Sigmoid colon (tissue), 6 donors: ENCODE measurements at regions not wholly inside any gene's neighbourhood (a gene's known extent, or its start where the extent isn't known, plus 50 kb on each side); places are given as distances from the start of the nearest gene placed in this dataset.

Experiments
- DNase-seq: peaks from one replicate; pipeline ENCODE4 v3.0.0-alpha.2; 2019
- H3K27ac ChIP-seq, 4 donors: fragments of 200-600 bp; sonication (generic); one replicate each; pipeline ENCODE4 v1.5.1; 2016 to 2019; ENCODE audit warnings: mild to moderate bottlenecking in 1 of 4
- H3K27me3 ChIP-seq, 3 donors: fragments of 200-600 bp; sonication (generic); one replicate each; pipeline ENCODE4 v1.5.1; 2019; ENCODE audit warnings: mild to moderate bottlenecking in 1 of 3
- H3K36me3 ChIP-seq, 4 donors: fragments of 200-600 bp; sonication (generic); one replicate each; pipeline ENCODE4 v1.5.1; 2016 to 2019
- H3K4me1 ChIP-seq, 4 donors: fragments of 200-600 bp; sonication (generic); one replicate each; pipeline ENCODE4 v1.5.1; 2017 to 2019
- H3K4me3 ChIP-seq, 4 donors: fragments of 200-600 bp; sonication (generic); one replicate each; pipeline ENCODE4 v1.5.1; 2017 to 2019; ENCODE audit warnings: mild to moderate bottlenecking in 2 of 4, moderate library complexity in 1 of 4
- H3K9me3 ChIP-seq, 4 donors: fragments of 200-600 bp in 3 of 4; sonication (generic) in 3 of 4; one replicate each; pipeline versions ENCODE4 v1.5.1 to v1.6.1; 2013 to 2019
- CTCF ChIP-seq, 4 experiments: fragments of 450-650 bp in 3 of 4; fragments of 200-600 bp in 1 of 4; IDR thresholded peaks; one replicate each; pipeline ENCODE4 v1.5.1; 2016 to 2019; ENCODE audit warnings: antibody characterized with exemption in 4 of 4, mild to moderate bottlenecking in 3 of 4, moderate library complexity in 2 of 4
- EP300 ChIP-seq, 4 donors: sonication (generic); formaldehyde crosslinking; IDR thresholded peaks; one replicate each; pipeline ENCODE4 v1.6.1; 2017; ENCODE audit warnings: antibody characterized with exemption in 4 of 4
- POLR2A ChIP-seq, 2 donors: fragments of 450-650 bp; IDR thresholded peaks; one replicate each; pipeline ENCODE4 v1.6.1; 2016; ENCODE audit warnings: antibody characterized with exemption in 2 of 2, mild to moderate bottlenecking in 2 of 2, moderate library complexity in 2 of 2
- POLR2AphosphoS5 ChIP-seq, 4 donors: sonication (generic); formaldehyde crosslinking; IDR thresholded peaks; one replicate each; pipeline ENCODE4 v1.6.1; 2017; ENCODE audit warnings: antibody characterized with exemption in 4 of 4
- WGBS, 2 donors: extraction: QIAGEN DNeasy Blood & Tissue Kit; methylation state at CpG; one replicate each; pipeline ENCODE4 v1.1.7; 2013; 5-methylcytosine and 5-hydroxymethylcytosine counted together
- intact Hi-C: fragments of 100-400 bp; cut with DNase I; formaldehyde crosslinking; loops from one replicate; pipeline ENCODE4 v1.15.1; 2023
- donor health status: healthy with polysubstance abuse.
- donor health status: healthy.

DNA sequence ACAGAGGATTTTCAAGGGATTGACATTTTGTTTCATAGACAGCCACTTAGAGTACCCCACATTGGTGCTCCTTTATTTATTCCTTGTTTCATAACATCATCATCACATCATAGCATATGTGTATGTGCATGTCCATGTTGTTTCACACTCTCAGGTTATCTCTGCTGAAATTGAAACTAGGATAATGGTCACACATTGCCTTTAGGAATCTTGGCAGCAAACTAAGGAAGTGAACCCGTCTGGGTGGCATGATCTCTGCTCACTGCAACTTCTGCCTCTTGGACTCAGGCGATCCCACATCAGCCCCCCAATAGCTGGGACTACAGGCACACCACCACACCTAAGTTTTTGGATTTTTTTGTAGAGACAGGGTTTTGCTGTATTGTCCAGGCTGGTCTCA is 234.2 kb upstream of the ANKRD50 start:
- Histone ChIP-seq H3K9me3 (no peaks in the 10 kb centered on the region), H3K4me1 (no peaks in the 10 kb centered on the region), H3K27ac (no peak overlapping the region), H3K4me3 (no peak overlapping the region), H3K36me3 (no peaks in the 10 kb centered on the region), H3K27me3 (no peaks in the 10 kb centered on the region)
- intact Hi-C loops, result no loop called here
- WGBS, 2 donors, result 42 to 77% methylated on average over 2 of the region's 2 CpGs
- DNase-seq, result no peak
- no peak for TF ChIP-seq POLR2A (IDR thresholded peaks at IDR 0.05)
- no peak for TF ChIP-seq EP300 (IDR thresholded peaks at IDR 0.05)
- no peak for TF ChIP-seq POLR2AphosphoS5 (IDR thresholded peaks at IDR 0.05)
- TF ChIP-seq CTCF (IDR thresholded peaks at IDR 0.05), result no peak

DNA sequence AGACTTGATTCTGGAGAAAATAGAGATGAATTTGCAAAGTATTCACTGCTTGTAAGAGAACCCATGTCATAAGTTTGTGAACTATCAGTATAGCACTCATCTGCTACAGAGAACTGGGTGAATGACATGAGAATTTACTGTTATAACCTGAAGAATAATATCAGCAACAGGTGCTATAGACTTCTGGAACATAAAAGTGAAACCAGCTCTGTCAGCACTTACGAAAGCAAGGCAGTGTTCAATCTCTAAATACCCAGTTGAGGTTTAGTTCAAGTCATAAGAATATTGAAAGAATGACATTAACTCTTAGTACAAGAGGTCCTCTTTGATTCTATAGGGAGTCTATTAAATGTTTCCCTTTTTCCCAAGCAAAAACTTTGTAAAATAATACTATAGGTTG is 232.9 kb upstream of the ANKRD50 start:
- no peak for DNase-seq
- no peaks in the 10 kb centered on the region for H3K36me3 ChIP-seq
- no peak overlapping the region for H3K4me3 ChIP-seq
- H3K9me3 ChIP-seq, result no peaks in the 10 kb centered on the region
- TF ChIP-seq CTCF (IDR thresholded peaks at IDR 0.05) (no peak), POLR2A (IDR thresholded peaks at IDR 0.05) (no peak), POLR2AphosphoS5 (IDR thresholded peaks at IDR 0.05) (no peak), EP300 (IDR thresholded peaks at IDR 0.05) (no peak)
- H3K27me3 ChIP-seq, result no peaks in the 10 kb centered on the region
- 57 to 81% methylated on average over 1 of the region's 1 CpG for WGBS, 2 donors
- intact Hi-C loops, result no loop called here
- no peak overlapping the region for H3K27ac ChIP-seq
- peaks cover 0 to 7% (median 6%) of the 10 kb centered on the region in 4 donors for H3K4me1 ChIP-seq

- Histone ChIP-seq H3K36me3 (no peaks in the 10 kb centered on the region), H3K4me1 (peaks cover 0 to 16% (median 10%) of the 10 kb centered on the region in 4 donors), H3K4me3 (no peak overlapping the region), H3K27ac (no peak overlapping the region), H3K27me3 (no peaks in the 10 kb centered on the region), H3K9me3 (no peaks in the 10 kb centered on the region)
- WGBS, 2 donors, result 86 to 92% methylated on average over 7 of the region's 7 CpGs
- no peak for TF ChIP-seq POLR2AphosphoS5 (IDR thresholded peaks at IDR 0.05)
- no peak for TF ChIP-seq EP300 (IDR thresholded peaks at IDR 0.05)
- TF ChIP-seq CTCF (IDR thresholded peaks at IDR 0.05), result no peak
- no peak for TF ChIP-seq POLR2A (IDR thresholded peaks at IDR 0.05)
- DNase-seq, result no peak
- intact Hi-C loops, result no loop called here
Observed at GRCh38 chr4:124943938-124944337, 231.4 kb upstream of the ANKRD50 start.

DNA sequence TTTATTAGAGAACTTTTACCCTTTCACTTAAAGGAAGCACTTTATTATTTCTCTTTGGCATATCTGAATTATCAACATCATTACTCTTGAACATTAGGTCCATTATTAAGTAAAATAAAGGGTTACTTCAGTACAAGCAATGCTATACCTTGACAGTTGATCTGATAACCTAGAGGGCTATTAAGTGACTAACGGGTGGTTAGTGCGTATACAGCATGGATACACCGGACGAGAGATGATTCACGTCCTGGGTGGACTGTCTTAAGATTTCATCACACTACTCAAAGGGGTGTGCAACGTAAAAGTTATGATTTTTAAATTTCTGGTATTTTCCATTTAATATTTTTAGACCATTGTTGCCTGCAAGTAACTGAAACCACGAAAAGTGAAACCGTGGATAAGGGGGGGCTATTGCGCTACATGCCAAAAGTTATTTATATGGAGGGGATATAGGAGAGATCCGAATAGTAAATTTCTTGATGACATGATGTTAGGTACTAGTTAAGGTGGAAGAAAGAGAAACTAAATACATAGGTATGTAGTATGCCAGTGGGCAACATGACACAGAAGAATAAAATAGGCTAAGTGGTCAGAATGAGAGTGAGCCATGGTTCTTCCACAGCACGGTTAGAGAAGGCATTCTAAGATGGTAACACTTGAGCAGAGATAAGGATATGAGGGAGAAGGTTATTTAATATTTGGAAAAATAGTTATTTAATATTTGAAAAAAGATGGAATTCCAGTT is 230.8 kb upstream of the ANKRD50 start:
- Histone ChIP-seq H3K27ac (no peak overlapping the region), H3K36me3 (no peaks in the 10 kb centered on the region), H3K4me1 (peaks cover 0 to 19% (median 10%) of the 10 kb centered on the region in 4 donors), H3K27me3 (no peaks in the 10 kb centered on the region), H3K9me3 (no peaks in the 10 kb centered on the region), H3K4me3 (no peak overlapping the region)
- TF ChIP-seq EP300 (IDR thresholded peaks at IDR 0.05) (no peak), POLR2AphosphoS5 (IDR thresholded peaks at IDR 0.05) (no peak), POLR2A (IDR thresholded peaks at IDR 0.05) (no peak), CTCF (IDR thresholded peaks at IDR 0.05) (no peak)
- WGBS, 2 donors, result 90 to 91% methylated on average over 11 of the region's 11 CpGs
- no peak for DNase-seq
- intact Hi-C loops, result no loop called here

- intact Hi-C loops, result no loop called here
- 68 to 82% methylated on average over 3 of the region's 3 CpGs for WGBS, 2 donors
- H3K4me3 ChIP-seq, result no peak overlapping the region
- TF ChIP-seq EP300 (IDR thresholded peaks at IDR 0.05) (no peak), CTCF (IDR thresholded peaks at IDR 0.05) (no peak), POLR2AphosphoS5 (IDR thresholded peaks at IDR 0.05) (no peak), POLR2A (IDR thresholded peaks at IDR 0.05) (no peak)
- no peaks in the 10 kb centered on the region for H3K36me3 ChIP-seq
- H3K4me1 ChIP-seq, result peaks cover 0 to 24% (median 16%) of the 10 kb centered on the region in 4 donors
- DNase-seq, result no peak
- no peaks in the 10 kb centered on the region for H3K27me3 ChIP-seq
- H3K27ac ChIP-seq, result peak overlapping the region in 1 of 4 donors; percentile 27
- no peaks in the 10 kb centered on the region for H3K9me3 ChIP-seq
Observed at GRCh38 chr4:124941267-124941666, 228.7 kb upstream of the ANKRD50 start.
